GM19468 (cell line): ENCODE measurements at regions not wholly inside any gene's neighbourhood (a gene's known extent, or its start where the extent isn't known, plus 50 kb on each side); places are given as distances from the start of the nearest gene placed in this dataset.

Experiments
- ATAC-seq: cut with Tn5 transposase; IDR thresholded peaks from one replicate; pipeline ENCODE4 v1.9.1; 2021; ENCODE audit warnings: mild to moderate bottlenecking, moderate library complexity, moderate number of reproducible peaks; ENCODE audit not compliant: unreplicated experiment; ENCODE audit errors: extremely low read depth

DNA sequence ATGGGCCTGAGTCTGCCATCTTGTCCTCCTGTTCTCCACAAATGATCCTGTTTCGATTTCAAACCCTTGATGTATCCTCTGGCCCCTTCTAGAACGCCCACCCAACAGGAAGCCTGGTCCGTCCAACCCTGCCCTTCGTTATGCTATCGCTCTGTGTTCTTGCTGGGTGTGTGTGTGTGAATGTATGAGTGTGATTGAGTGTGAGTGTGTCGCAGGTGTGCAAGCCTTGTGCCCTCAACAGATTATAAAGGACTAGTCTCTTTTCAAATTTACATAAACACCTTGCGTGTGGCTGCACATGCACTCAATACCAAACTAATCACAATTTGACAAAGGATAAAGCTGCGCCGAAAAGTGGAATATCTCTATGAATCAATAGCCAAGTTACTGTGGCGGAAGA is 149.5 kb upstream of the SALL3 start:
- no peak for ATAC-seq

- no peak for ATAC-seq
These were observed 148.8 kb upstream of the SALL3 start for GRCh38 chr18:78830826-78831225.

GRCh38 chr18:78831603-78832002 is 148.0 kb upstream of the SALL3 start:
- no peak for ATAC-seq

- ATAC-seq = no peak
These were observed 145.8 kb upstream of the SALL3 start for GRCh38 chr18:78833833-78834232.

- ATAC-seq = no peak
These were observed 142.8 kb upstream of the SALL3 start for GRCh38 chr18:78836838-78837237.

DNA sequence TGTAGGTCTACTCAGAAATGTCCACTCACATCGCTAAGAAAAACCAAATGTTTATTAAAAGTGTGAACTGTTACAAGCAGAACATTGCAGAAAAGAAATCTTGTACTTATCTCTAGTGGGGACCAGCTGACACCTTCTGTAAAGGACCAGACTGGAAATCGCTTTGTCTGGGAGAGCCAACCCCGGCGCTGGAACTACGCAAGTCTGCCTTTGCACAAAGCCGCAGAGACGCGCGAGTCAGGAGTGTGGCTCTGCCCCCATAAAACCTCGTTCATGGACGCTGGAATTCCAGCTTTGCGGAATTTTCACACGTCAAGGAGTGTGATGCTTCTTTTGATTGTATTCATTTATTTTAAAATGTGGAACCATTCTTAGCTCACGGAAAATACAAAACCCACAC is 141.9 kb upstream of the SALL3 start:
- ATAC-seq = no peak

- no peak for ATAC-seq
These were observed 141.4 kb upstream of the SALL3 start for GRCh38 chr18:78838183-78838582.

- ATAC-seq = no peak
These were observed 130.6 kb upstream of the SALL3 start for GRCh38 chr18:78849046-78849445.

DNA sequence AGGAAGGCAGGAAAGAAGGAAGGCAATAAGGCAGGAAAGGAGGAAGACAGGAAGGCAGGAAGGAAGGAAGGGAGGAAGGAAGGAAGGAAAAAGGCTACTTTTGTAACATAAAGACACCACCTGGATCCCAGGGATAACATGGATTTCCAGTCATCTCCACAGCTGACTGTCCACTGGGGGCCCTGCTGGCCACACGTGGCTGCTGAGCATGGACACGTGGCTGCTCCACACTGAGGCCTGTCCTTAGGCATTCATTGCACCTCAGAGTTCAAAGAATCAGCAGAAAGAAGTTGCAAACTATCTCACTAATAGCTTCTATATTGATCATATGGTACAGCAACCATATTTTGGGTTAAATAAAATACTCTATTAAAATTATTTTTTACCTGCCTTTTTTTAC is 130.2 kb upstream of the SALL3 start:
- no peak for ATAC-seq

DNA sequence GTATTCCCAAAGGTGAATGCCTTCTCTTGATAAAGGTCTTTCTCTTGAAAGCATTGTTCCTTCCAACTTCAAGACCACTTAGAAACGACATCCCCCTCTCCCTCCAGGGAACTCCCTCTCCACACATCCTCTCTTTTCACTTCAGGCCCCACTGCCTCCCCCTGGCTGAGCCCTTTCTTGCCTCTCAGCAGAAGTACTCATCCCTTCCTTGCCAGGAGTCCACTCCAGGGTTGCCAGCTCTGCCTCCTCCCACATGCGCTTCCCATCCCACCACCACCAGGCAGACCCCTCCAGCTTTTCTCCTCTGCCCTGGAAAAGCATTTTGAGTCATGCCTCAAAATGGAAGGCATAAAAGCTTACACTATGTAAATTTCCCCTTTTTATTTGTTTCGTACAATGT is 126.3 kb upstream of the SALL3 start:
- no peak for ATAC-seq

DNA sequence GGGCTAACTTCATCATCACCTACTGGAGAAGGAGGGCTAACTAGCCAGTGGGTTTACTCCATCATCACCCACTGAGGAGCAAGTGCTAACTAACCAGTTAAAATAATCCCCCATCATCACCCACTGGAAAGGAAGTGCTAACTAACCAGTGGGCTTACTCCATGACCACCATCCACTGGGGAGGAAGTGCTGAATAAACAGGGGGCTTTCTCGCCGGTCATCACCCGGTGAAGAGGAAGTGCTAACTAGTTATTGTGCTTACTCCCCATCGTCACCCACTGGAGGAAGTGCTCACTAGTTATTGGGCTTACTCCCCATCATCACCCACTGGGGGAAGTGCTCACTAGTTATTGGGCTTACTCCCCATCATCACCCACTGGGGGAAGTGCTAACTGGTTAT is 124.4 kb upstream of the SALL3 start:
- no peak for ATAC-seq

DNA sequence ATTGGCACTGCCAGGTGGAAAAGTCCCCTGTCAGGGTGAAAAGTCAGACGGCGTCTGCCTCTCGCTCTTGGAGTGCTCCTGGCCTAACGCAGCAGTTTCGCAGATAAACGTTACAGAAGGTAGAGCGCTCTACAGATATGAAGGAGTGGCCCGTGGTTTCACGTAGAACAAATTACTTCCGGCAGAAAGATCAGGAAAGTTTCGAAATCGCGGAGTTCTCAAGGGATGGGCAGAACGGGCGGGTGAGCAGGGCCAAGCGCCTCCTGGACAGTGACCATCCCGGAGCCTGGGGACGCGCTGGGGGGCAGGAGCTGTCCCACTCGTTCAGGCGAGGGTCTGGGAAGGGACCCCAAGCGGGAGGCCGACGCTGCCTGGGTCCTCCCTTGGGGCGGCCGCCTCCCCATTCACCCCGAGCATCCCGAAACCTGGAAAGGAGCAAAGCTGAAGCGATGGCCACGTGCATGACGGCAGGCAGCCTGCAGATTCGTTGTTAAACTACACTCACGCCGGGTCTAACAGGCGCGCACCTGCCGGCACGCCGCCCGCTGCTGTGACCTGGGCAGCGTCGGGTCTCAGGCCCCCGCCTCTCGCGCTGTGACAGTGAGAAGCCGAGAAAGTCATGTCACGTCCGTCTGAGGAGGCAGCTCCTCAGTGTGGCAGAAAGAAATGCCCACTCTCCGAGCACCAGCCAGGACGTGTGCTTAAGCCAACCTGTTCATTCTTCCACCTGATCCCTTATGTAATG is 122.9 kb upstream of the SALL3 start:
- ATAC-seq = no peak

- ATAC-seq = no peak
These were observed 122.1 kb upstream of the SALL3 start for GRCh38 chr18:78857314-78858150.

DNA sequence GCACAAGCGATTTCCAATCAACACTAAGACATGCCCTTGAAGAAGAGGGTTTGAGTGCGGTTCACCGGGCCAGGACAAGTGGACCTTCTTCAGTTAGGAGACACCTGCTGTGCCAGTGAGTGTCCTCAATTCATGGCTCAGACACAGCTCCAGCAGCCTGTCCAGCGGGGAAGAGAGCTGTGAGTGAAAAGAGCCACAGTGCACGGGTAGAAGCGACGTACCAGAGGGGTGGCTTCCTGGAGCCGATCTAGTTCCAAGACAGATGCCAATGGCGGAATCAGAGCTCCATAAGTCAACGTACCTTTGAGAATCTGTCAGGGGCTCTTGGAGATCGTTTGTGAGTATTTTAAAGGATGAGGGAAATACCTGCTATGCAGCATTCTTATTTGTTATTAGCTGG is 119.9 kb upstream of the SALL3 start:
- ATAC-seq = no peak

DNA sequence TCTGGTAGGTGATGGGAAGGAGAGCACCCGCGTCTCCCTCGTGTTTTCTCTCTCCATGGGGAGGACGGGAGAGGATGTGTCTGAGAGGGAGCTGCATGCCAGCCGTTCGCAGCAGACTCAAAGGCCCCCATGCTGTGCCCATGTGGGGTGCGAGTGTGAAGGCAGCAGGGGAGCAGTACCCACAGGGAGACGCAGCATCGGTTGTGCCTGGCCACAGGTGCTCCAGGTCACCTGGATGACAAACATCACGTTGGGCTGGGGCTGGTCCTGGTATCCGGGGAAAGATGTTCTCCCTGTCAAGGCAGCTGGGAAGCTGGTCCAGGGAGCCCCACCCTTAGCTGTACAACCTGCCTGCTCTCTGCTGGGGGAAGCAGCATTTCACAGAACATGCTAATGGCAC is 119.5 kb upstream of the SALL3 start:
- ATAC-seq = no peak

GRCh38 chr18:78861116-78861515 is 118.5 kb upstream of the SALL3 start:
- no peak for ATAC-seq

GRCh38 chr18:78861706-78862105 is 117.9 kb upstream of the SALL3 start:
- ATAC-seq = no peak

DNA sequence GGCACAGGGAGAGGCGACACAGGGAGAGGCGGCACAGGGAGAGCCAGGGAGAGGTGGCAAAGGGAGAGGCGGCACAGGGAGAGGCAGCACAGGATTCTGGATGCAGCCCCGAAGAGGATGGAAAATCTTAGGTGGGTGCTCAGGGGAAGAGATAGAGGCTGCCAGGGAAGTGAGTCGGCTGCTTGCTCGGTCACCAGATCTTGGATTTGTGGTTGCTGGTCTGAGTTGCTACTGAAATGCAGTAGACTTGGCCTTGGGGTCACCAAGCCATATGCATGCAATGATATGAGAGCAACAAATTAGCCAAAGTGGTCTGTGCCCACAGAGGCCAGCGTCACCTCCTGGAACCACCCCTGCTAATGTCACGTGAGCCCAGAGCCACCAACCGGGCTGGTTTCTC is 117.2 kb upstream of the SALL3 start:
- ATAC-seq = no peak

- no peak for ATAC-seq
These were observed 114.5 kb upstream of the SALL3 start for GRCh38 chr18:78865056-78865598.

GRCh38 chr18:78865771-78866310 is 113.8 kb upstream of the SALL3 start:
- no peak for ATAC-seq

GRCh38 chr18:78867131-78867530 is 112.5 kb upstream of the SALL3 start:
- ATAC-seq = no peak
